ENCODE measurements at regions not wholly inside any gene's neighbourhood (a gene's known extent, or its start where the extent isn't known, plus 50 kb on each side); places are given as distances from the start of the nearest gene placed in this dataset.
A peak's percentile ranks its signal among the peaks of the same experiment; 100 is the strongest.

- no peak for DNase-seq (ENCODE audit: low read depth in 4 of 4, low spot score in 3 of 4)
Measured at GRCh38 chr10:125462845-125463244, 220.1 kb downstream of the TEX36 start.

GRCh38 chr10:125460326-125460725 lies 222.6 kb downstream of the TEX36 start:
- DNase-seq (ENCODE audit: low read depth in 4 of 4, low spot score in 3 of 4), result no peak

GRCh38 chr10:125457406-125457805 lies 225.6 kb downstream of the TEX36 start:
- no peak for DNase-seq (ENCODE audit: low read depth in 4 of 4, low spot score in 3 of 4)

GRCh38 chr10:125455855-125456254 lies 227.1 kb downstream of the TEX36 start:
- peak in 1 of 4 donors; percentile 46 for DNase-seq (ENCODE audit: low read depth in 4 of 4, low spot score in 3 of 4)

GRCh38 chr10:125455431-125455830 lies 227.5 kb downstream of the TEX36 start:
- DNase-seq (ENCODE audit: low read depth in 4 of 4, low spot score in 3 of 4), result no peak

- no peak for DNase-seq (ENCODE audit: low read depth in 4 of 4, low spot score in 3 of 4)
Measured at GRCh38 chr10:125451319-125451718, 231.6 kb downstream of the TEX36 start.

GRCh38 chr10:125450218-125450617 lies 232.7 kb downstream of the TEX36 start:
- DNase-seq (ENCODE audit: low read depth in 4 of 4, low spot score in 3 of 4), result no peak

GRCh38 chr10:125449571-125449970 lies 233.4 kb downstream of the TEX36 start:
- DNase-seq (ENCODE audit: low read depth in 4 of 4, low spot score in 3 of 4), result no peak

GRCh38 chr10:125448596-125448995 lies 234.4 kb downstream of the TEX36 start:
- no peak for DNase-seq (ENCODE audit: low read depth in 4 of 4, low spot score in 3 of 4)

- no peak for DNase-seq (ENCODE audit: low read depth in 4 of 4, low spot score in 3 of 4)
Measured at GRCh38 chr10:125444790-125445189, 238.2 kb downstream of the TEX36 start.

GRCh38 chr10:125442856-125443540 lies 240.0 kb downstream of the TEX36 start:
- no peak for DNase-seq (ENCODE audit: low read depth in 4 of 4, low spot score in 3 of 4)

GRCh38 chr10:125441151-125441550 lies 241.8 kb downstream of the TEX36 start:
- no peak for DNase-seq (ENCODE audit: low read depth in 4 of 4, low spot score in 3 of 4)

- no peak for DNase-seq (ENCODE audit: low read depth in 4 of 4, low spot score in 3 of 4)
Measured at GRCh38 chr10:125431149-125431548, 251.8 kb downstream of the TEX36 start.

- DNase-seq (ENCODE audit: low read depth in 4 of 4, low spot score in 3 of 4), result no peak
Measured at GRCh38 chr10:125428054-125428453, 254.9 kb downstream of the TEX36 start.

- DNase-seq (ENCODE audit: low read depth in 4 of 4, low spot score in 3 of 4), result no peak
Measured at GRCh38 chr10:125424191-125424847, 258.6 kb downstream of the TEX36 start.

GRCh38 chr10:125423569-125423968 lies 259.4 kb downstream of the TEX36 start:
- DNase-seq (ENCODE audit: low read depth in 4 of 4, low spot score in 3 of 4), result no peak

GRCh38 chr10:125419831-125420230 lies 259.5 kb upstream of the CTBP2 start:
- no peak for DNase-seq (ENCODE audit: low read depth in 4 of 4, low spot score in 3 of 4)

GRCh38 chr10:125419146-125419545 lies 258.8 kb upstream of the CTBP2 start:
- no peak for DNase-seq (ENCODE audit: low read depth in 4 of 4, low spot score in 3 of 4)

GRCh38 chr10:125417605-125418004 lies 257.2 kb upstream of the CTBP2 start:
- DNase-seq (ENCODE audit: low read depth in 4 of 4, low spot score in 3 of 4), result no peak

- no peak for DNase-seq (ENCODE audit: low read depth in 4 of 4, low spot score in 3 of 4)
Measured at GRCh38 chr10:125415964-125416363, 255.6 kb upstream of the CTBP2 start.

GRCh38 chr10:125415006-125415633 lies 254.8 kb upstream of the CTBP2 start:
- DNase-seq (ENCODE audit: low read depth in 4 of 4, low spot score in 3 of 4), result no peak

- no peak for DNase-seq (ENCODE audit: low read depth in 4 of 4, low spot score in 3 of 4)
Measured at GRCh38 chr10:125411724-125412123, 251.4 kb upstream of the CTBP2 start.
